Natural killer cell (primary cell): ENCODE measurements at regions not wholly inside any gene's neighbourhood (a gene's known extent, or its start where the extent isn't known, plus 50 kb on each side); places are given as distances from the start of the nearest gene placed in this dataset.

Source experiments
- ATAC-seq, 3 donors: fragments of 150-1000 bp in 2 of 3; fragments of 200-7000 bp in 1 of 3; cut with Tn5 transposase; 1 replicate in 1 of 3; 2 replicates in 2 of 3; pipeline ENCODE4 v1.10.0; 2021; ENCODE audit warnings: mild to moderate bottlenecking in 2 of 3, moderate library complexity in 2 of 3
- DNase-seq, 2 donors: peaks; one replicate each; pipeline versions ENCODE4 v3.0.0 to v3.0.0-alpha.2; 2013 to 2021; ENCODE audit warnings: mixed read lengths in 1 of 2
- H3K27ac ChIP-seq: one replicate; pipeline ENCODE4 v1.5.1; 2013; ENCODE audit warnings: mild to moderate bottlenecking, low read length
- H3K27me3 ChIP-seq: one replicate; pipeline ENCODE4 v1.6.1; 2013; ENCODE audit warnings: low read length; ENCODE audit not compliant: control insufficient read depth, insufficient read depth
- H3K36me3 ChIP-seq: one replicate; pipeline ENCODE4 v1.6.1; 2013; ENCODE audit warnings: low read length; ENCODE audit not compliant: control insufficient read depth, insufficient read depth
- H3K4me1 ChIP-seq: one replicate; pipeline ENCODE4 v1.6.1; 2013; ENCODE audit warnings: low read length; ENCODE audit not compliant: control insufficient read depth, insufficient read depth
- H3K4me3 ChIP-seq: one replicate; pipeline ENCODE4 v1.5.1; 2013; ENCODE audit warnings: low read length
- H3K9me3 ChIP-seq: one replicate; pipeline ENCODE4 v1.6.1; 2013; ENCODE audit warnings: low read length; ENCODE audit not compliant: control insufficient read depth, insufficient read depth
- H3K27ac Mint-ChIP-seq, 2 donors: one replicate each; pipeline ENCODE4 v1.8.0; 2022; ENCODE audit warnings: mild to moderate bottlenecking in 2 of 2, mixed read lengths in 2 of 2, moderate library complexity in 1 of 2
- H3K27me3 Mint-ChIP-seq, 2 donors: one replicate each; pipeline ENCODE4 v1.8.0; 2022; ENCODE audit warnings: low read depth in 2 of 2, mixed read lengths in 2 of 2
- H3K36me3 Mint-ChIP-seq: one replicate; pipeline ENCODE4 v1.8.0; 2022; ENCODE audit warnings: mixed read lengths
- H3K4me1 Mint-ChIP-seq, 2 donors: one replicate each; pipeline ENCODE4 v1.8.0; 2022; ENCODE audit warnings: mixed read lengths in 2 of 2
- H3K4me3 Mint-ChIP-seq: one replicate; pipeline ENCODE4 v1.8.0; 2022; ENCODE audit warnings: mild to moderate bottlenecking, moderate library complexity, mixed read lengths
- H3K9me3 Mint-ChIP-seq, 2 donors: one replicate each; pipeline ENCODE4 v1.8.0; 2022; ENCODE audit warnings: mixed read lengths in 2 of 2
- WGBS: methylation state at CpG from one replicate; pipeline ENCODE4 v1.1.7; 2013; ENCODE audit warnings: missing lambda C conversion rate; ENCODE audit not compliant: insufficient coverage; 5-methylcytosine and 5-hydroxymethylcytosine counted together
- intact Hi-C: fragments of 100-400 bp; cut with micrococcal nuclease; formaldehyde crosslinking; loops from one replicate; pipeline ENCODE4 v1.14.2; 2022
- TF ChIP-seq, protein P1 (sequence below): fragments of 200-600 bp; IDR thresholded peaks from one replicate; pipeline ENCODE4 v1.8.0; 2022; ENCODE audit warnings: antibody characterized with exemption

DNA sequence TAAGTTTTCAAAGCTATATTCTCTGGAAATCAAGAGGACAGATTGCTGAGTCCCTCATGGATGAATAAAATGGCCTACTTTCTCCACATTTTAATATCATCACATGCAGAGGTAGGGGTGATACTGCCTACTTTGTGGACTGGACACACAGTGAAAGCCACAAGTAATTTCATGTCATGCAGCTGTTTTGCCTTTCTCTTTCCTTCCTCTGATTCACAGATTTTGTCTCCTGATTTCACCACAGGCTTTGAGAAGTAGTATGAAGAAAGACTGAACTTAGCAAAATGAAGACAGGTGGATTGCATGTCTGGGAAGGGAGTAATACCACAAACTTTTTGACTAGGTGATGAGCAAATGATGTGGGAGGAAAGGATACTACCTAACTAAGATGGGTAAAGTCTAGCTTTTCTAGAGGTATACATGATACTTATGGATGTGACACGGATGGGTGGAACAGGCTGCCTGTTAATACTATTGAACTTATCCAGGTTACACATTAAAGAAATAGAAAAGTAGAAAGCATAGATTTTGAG is 478.4 kb upstream of the GOT2 start:
- TF ChIP-seq, protein P1, sequence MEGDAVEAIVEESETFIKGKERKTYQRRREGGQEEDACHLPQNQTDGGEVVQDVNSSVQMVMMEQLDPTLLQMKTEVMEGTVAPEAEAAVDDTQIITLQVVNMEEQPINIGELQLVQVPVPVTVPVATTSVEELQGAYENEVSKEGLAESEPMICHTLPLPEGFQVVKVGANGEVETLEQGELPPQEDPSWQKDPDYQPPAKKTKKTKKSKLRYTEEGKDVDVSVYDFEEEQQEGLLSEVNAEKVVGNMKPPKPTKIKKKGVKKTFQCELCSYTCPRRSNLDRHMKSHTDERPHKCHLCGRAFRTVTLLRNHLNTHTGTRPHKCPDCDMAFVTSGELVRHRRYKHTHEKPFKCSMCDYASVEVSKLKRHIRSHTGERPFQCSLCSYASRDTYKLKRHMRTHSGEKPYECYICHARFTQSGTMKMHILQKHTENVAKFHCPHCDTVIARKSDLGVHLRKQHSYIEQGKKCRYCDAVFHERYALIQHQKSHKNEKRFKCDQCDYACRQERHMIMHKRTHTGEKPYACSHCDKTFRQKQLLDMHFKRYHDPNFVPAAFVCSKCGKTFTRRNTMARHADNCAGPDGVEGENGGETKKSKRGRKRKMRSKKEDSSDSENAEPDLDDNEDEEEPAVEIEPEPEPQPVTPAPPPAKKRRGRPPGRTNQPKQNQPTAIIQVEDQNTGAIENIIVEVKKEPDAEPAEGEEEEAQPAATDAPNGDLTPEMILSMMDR, result no peak
- Mint-ChIP-seq H3K27me3 (no peaks in the 10 kb centered on the region), H3K4me1 (no peaks in the 10 kb centered on the region), H3K9me3 (peaks cover 3 to 7% of the 10 kb centered on the region in 2 donors), H3K27ac (no peak overlapping the region), H3K4me3 (no peak overlapping the region), H3K36me3 (no peaks in the 10 kb centered on the region)
- DNase-seq (no peak), ATAC-seq (no peak)
- intact Hi-C loops, result no loop called here
- H3K36me3 ChIP-seq, result no peaks in the 10 kb centered on the region
- 100% methylated on average over 1 of the region's 1 CpG for WGBS
- no peaks in the 10 kb centered on the region for H3K4me1 ChIP-seq
- no peak overlapping the region for H3K27ac ChIP-seq
- H3K9me3 ChIP-seq, result no peaks in the 10 kb centered on the region
- H3K4me3 ChIP-seq, result no peak overlapping the region
- no peaks in the 10 kb centered on the region for H3K27me3 ChIP-seq

DNA sequence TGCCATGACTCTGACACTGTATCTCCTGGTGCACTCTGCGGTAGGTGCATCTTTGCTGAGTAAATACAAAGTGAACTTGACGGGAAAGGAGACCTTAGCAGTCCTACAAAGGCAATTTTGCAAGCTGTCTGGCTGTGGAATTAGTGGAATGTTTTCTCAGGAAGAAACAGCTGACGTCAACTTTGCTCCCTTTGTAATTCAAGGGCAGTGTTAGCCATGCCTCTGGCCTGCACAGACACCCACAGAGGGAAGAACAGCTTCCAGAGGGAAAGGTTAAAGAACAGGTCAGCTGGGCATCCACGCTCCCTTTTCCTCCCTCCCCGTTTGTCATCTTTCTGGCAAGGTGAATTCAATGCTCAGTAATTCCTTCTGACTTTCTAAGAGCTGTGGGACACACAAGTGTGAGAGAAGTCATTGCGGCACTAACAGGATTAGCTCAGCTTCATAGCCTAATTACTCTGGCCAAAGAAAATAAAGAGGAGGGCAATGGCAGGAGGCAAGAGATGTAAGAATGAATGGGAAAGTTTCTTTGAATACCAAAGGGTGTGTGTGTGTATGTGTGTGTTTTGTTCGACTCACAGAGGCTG is 476.9 kb upstream of the GOT2 start:
- DNase-seq (no peak), ATAC-seq (no peak)
- Histone ChIP-seq H3K27me3 (no peaks in the 10 kb centered on the region), H3K4me1 (no peaks in the 10 kb centered on the region), H3K36me3 (no peaks in the 10 kb centered on the region), H3K4me3 (no peak overlapping the region), H3K27ac (no peak overlapping the region), H3K9me3 (no peaks in the 10 kb centered on the region)
- 82% methylated on average over 7 of the region's 7 CpGs for WGBS
- no peak overlapping the region for H3K27ac Mint-ChIP-seq
- no peaks in the 10 kb centered on the region for H3K27me3 Mint-ChIP-seq
- no peaks in the 10 kb centered on the region for H3K36me3 Mint-ChIP-seq
- TF ChIP-seq, protein P1, result no peak
- intact Hi-C loops, result no loop called here
- no peaks in the 10 kb centered on the region for H3K4me1 Mint-ChIP-seq
- H3K4me3 Mint-ChIP-seq, result no peak overlapping the region
- peaks cover 4% of the 10 kb centered on the region in 2 donors for H3K9me3 Mint-ChIP-seq

DNA sequence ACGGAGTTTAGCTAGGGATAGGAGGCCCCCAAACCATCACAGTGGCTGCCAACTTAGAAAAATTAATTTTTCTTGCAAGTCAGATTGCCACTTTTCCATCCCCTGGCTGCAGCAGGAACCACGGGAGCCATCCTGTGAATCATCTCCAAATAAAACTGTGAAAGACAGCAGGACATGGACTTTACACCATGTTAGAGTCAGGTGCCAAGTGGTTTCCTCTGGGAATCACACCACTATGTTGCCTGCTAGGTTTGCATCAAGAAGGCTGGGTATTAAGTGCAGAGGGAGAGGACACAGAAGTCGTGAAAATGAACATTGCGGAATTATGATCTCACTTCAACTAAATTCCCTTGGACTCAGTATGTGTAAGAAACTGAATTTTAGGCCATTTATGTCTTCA is 471.3 kb upstream of the GOT2 start:
- Mint-ChIP-seq H3K27me3 (no peaks in the 10 kb centered on the region), H3K27ac (no peak overlapping the region), H3K4me1 (no peaks in the 10 kb centered on the region), H3K4me3 (no peak overlapping the region), H3K36me3 (no peaks in the 10 kb centered on the region), H3K9me3 (peaks cover 4% of the 10 kb centered on the region in 2 donors)
- DNase-seq, result no peak
- TF ChIP-seq, protein P1, result no peak
- Histone ChIP-seq H3K36me3 (no peaks in the 10 kb centered on the region), H3K27ac (no peak overlapping the region), H3K4me1 (no peaks in the 10 kb centered on the region), H3K9me3 (no peaks in the 10 kb centered on the region), H3K27me3 (no peaks in the 10 kb centered on the region), H3K4me3 (no peak overlapping the region)
- no peak for ATAC-seq
- WGBS, result 84% methylated on average over 3 of the region's 4 CpGs
- intact Hi-C loops, result no loop called here

DNA sequence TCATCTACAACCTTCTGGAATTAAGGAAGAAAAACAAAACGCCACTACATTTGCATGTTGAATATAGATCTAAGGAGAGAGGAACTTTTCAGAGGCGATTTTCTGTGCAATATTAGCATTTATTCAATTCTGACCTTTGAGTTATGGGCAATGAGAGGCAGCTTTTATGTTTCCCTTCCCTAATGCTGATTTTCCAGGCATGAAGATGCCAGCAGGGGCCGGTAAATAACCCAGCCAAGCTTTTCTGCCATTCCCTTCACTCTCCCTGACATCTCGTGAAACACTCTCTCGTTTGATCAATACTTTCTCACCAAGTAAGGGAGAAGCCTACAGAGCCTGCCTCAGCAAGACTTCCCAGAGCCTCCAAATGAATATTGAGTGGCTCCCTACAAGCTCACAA is 470.5 kb upstream of the GOT2 start:
- Histone ChIP-seq H3K36me3 (no peaks in the 10 kb centered on the region), H3K27ac (no peak overlapping the region), H3K4me1 (no peaks in the 10 kb centered on the region), H3K4me3 (no peak overlapping the region), H3K27me3 (no peaks in the 10 kb centered on the region), H3K9me3 (no peaks in the 10 kb centered on the region)
- TF ChIP-seq, protein P1, result no peak
- Mint-ChIP-seq H3K4me1 (no peaks in the 10 kb centered on the region), H3K4me3 (no peak overlapping the region), H3K9me3 (peaks cover 2% of the 10 kb centered on the region in 2 donors), H3K27me3 (no peaks in the 10 kb centered on the region), H3K27ac (no peak overlapping the region), H3K36me3 (no peaks in the 10 kb centered on the region)
- no peak for ATAC-seq
- no peak for DNase-seq
- intact Hi-C loops, result no loop called here
- 73% methylated on average over 4 of the region's 5 CpGs for WGBS
